ENCODE measurements at regions not wholly inside any gene's neighbourhood (a gene's known extent, or its start where the extent isn't known, plus 50 kb on each side); places are given as distances from the start of the nearest gene placed in this dataset.

GRCh38 chr10:27603104-27603503 lies 99.0 kb downstream of the RAB18 start:
- Histone ChIP-seq H3K36me3 (no peaks in the 10 kb centered on the region), H3K27me3 (no peaks in the 10 kb centered on the region), H3K4me3 (no peak overlapping the region), H3K4me1 (peaks cover 0 to 14% (median 0%) of the 10 kb centered on the region in 12 donors), H3K9me3 (no peaks in the 10 kb centered on the region), H3K27ac (no peak overlapping the region)
- ATAC-seq: no peak
- no peak for TF ChIP-seq POLR2A (IDR thresholded peaks at IDR 0.05)
- TF ChIP-seq, protein P1, sequence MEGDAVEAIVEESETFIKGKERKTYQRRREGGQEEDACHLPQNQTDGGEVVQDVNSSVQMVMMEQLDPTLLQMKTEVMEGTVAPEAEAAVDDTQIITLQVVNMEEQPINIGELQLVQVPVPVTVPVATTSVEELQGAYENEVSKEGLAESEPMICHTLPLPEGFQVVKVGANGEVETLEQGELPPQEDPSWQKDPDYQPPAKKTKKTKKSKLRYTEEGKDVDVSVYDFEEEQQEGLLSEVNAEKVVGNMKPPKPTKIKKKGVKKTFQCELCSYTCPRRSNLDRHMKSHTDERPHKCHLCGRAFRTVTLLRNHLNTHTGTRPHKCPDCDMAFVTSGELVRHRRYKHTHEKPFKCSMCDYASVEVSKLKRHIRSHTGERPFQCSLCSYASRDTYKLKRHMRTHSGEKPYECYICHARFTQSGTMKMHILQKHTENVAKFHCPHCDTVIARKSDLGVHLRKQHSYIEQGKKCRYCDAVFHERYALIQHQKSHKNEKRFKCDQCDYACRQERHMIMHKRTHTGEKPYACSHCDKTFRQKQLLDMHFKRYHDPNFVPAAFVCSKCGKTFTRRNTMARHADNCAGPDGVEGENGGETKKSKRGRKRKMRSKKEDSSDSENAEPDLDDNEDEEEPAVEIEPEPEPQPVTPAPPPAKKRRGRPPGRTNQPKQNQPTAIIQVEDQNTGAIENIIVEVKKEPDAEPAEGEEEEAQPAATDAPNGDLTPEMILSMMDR (IDR thresholded peaks at IDR 0.05): no peak
- 80 to 93% (median 84%) methylated on average over 1 of the region's 1 CpG for WGBS, 4 donors
- no peak for DNase-seq
- intact Hi-C loops (cut with DNase I): no loop called here

- no peaks in the 10 kb centered on the region for H3K36me3 ChIP-seq
- intact Hi-C loops (cut with DNase I): no loop called here
- no peaks in the 10 kb centered on the region for H3K9me3 ChIP-seq
- H3K27ac ChIP-seq: no peak overlapping the region
- WGBS, 4 donors: 47 to 61% (median 51%) methylated on average over 4 of the region's 4 CpGs
- no peaks in the 10 kb centered on the region for H3K27me3 ChIP-seq
- H3K4me1 ChIP-seq: peaks cover 0 to 14% (median 0%) of the 10 kb centered on the region in 12 donors
- TF ChIP-seq, protein P1 (IDR thresholded peaks at IDR 0.05): no peak
- no peak for TF ChIP-seq POLR2A (IDR thresholded peaks at IDR 0.05)
- no peak for DNase-seq
- peak in 2 of 4 donors; percentile 29 to 54 for ATAC-seq
- no peak overlapping the region for H3K4me3 ChIP-seq
Observed at GRCh38 chr10:27605318-27605717, 101.2 kb downstream of the RAB18 start.

DNA sequence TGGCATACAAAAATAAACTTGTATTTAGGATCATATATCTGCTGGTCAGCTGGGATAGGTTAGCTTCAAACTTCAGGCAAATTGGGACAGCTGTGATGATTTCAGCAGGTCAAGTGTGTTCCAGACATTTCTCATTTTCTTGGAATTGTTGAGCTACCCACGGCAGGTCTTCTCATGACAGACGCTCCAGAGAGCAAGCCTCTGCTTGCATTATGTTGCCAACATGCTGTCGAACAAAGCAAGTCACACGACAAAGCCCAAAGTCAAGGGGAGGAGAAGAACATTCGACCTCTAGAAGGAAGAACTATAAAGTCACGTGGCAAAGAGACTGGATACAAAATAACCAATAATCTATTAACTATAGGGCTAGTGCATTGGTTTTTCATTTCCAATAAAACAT lies 103.5 kb downstream of the RAB18 start:
- DNase-seq: no peak
- TF ChIP-seq POLR2A (IDR thresholded peaks at IDR 0.05): no peak
- TF ChIP-seq, protein P1 (IDR thresholded peaks at IDR 0.05): no peak
- ATAC-seq: no peak
- Histone ChIP-seq H3K36me3 (no peaks in the 10 kb centered on the region), H3K27me3 (no peaks in the 10 kb centered on the region), H3K4me3 (no peak overlapping the region), H3K27ac (no peak overlapping the region), H3K4me1 (peaks cover 0 to 3% (median 0%) of the 10 kb centered on the region in 12 donors), H3K9me3 (no peaks in the 10 kb centered on the region)
- 47 to 53% (median 49%) methylated on average over 5 to 6 of the region's 6 CpGs for WGBS, 4 donors
- intact Hi-C loops (cut with DNase I): no loop called here

GRCh38 chr10:27611236-27611635 lies 107.1 kb downstream of the RAB18 start:
- Histone ChIP-seq H3K4me1 (no peaks in the 10 kb centered on the region), H3K9me3 (no peaks in the 10 kb centered on the region), H3K4me3 (no peak overlapping the region), H3K27me3 (no peaks in the 10 kb centered on the region), H3K27ac (no peak overlapping the region), H3K36me3 (no peaks in the 10 kb centered on the region)
- ATAC-seq (peak in 1 of 4 donors; percentile 47), DNase-seq (no peak)
- TF ChIP-seq POLR2A (IDR thresholded peaks at IDR 0.05): no peak
- TF ChIP-seq, protein P1 (IDR thresholded peaks at IDR 0.05): no peak
- intact Hi-C loops (cut with DNase I): no loop called here
- 70 to 78% (median 76%) methylated on average over 3 of the region's 3 CpGs for WGBS, 4 donors

All from heart left ventricle (tissue), 16 donors.